Spleen (tissue), 7 donors: ENCODE measurements at regions not wholly inside any gene's neighbourhood (a gene's known extent, or its start where the extent isn't known, plus 50 kb on each side); places are given as distances from the start of the nearest gene placed in this dataset.

Experiments
- POLR2A ChIP-seq, 3 donors: fragments of 450-650 bp; IDR thresholded peaks; one replicate each; pipeline ENCODE4 v1.5.1; 2017; ENCODE audit warnings: antibody characterized with exemption in 3 of 3, mild to moderate bottlenecking in 1 of 3
- POLR2AphosphoS5 ChIP-seq, 3 donors: sonication (generic); formaldehyde crosslinking; IDR thresholded peaks; one replicate each; pipeline ENCODE4 v1.5.1; 2017; ENCODE audit warnings: antibody characterized with exemption in 3 of 3
- TF ChIP-seq, protein P1 (sequence below), 11 experiments: fragments of 200-600 bp in 7 of 11; fragments of 450-650 bp in 4 of 11; sonication (generic) in 4 of 11; IDR thresholded peaks in 8 of 11; conservative IDR thresholded peaks in 3 of 11; 1 replicate in 7 of 11; 2 replicates in 4 of 11; pipeline versions ENCODE4 v1.4.0 to v1.8.0; 2016 to 2021; ENCODE audit warnings: antibody characterized with exemption in 11 of 11, inconsistent platforms in 4 of 11, mild to moderate bottlenecking in 1 of 11
- donor health status: DM: no; HTN: no; CAD: no; lungs with moderate emphysema.
- donor health status: DM: no; HTN: no; CAD: no.
- donor health status: DM: no; HTN: no; CAD: no.

DNA sequence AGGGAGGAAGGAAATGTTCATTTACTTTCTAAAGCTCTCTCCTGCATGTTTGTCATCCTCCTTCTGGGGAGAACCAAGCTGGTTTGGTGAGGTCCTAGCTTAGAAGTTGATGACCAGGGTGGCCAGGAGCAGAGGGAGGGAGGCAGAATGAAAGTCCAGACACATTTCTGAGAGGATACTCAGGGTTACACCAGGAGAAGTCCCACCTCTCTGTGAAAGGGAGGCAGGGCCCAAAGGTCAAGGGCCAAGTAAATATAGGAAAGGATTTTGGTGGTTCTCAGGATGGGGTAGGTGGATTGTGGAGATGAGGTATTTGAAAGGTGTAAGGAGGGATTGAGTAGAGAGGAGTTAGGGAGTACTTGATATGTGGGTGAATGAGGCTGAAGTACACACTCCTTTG is 58.0 kb upstream of the FBXO11 start:
- TF ChIP-seq, protein P1, sequence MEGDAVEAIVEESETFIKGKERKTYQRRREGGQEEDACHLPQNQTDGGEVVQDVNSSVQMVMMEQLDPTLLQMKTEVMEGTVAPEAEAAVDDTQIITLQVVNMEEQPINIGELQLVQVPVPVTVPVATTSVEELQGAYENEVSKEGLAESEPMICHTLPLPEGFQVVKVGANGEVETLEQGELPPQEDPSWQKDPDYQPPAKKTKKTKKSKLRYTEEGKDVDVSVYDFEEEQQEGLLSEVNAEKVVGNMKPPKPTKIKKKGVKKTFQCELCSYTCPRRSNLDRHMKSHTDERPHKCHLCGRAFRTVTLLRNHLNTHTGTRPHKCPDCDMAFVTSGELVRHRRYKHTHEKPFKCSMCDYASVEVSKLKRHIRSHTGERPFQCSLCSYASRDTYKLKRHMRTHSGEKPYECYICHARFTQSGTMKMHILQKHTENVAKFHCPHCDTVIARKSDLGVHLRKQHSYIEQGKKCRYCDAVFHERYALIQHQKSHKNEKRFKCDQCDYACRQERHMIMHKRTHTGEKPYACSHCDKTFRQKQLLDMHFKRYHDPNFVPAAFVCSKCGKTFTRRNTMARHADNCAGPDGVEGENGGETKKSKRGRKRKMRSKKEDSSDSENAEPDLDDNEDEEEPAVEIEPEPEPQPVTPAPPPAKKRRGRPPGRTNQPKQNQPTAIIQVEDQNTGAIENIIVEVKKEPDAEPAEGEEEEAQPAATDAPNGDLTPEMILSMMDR (IDR thresholded peaks at IDR 0.05 in 8 of 11, conservative IDR thresholded peaks at IDR 0.05 in 3 of 11), result no peak
- TF ChIP-seq POLR2A (IDR thresholded peaks at IDR 0.05) (no peak), POLR2AphosphoS5 (IDR thresholded peaks at IDR 0.05) (no peak)
